Right hindlimb (tissue), 1 donor: ENCODE measurements at regions not wholly inside any gene's neighbourhood (a gene's known extent, or its start where the extent isn't known, plus 50 kb on each side); places are given as distances from the start of the nearest gene placed in this dataset.

ENCODE experiments used
- DNase-seq: peaks from one replicate; pipeline ENCODE4 v3.0.0-alpha.2; 2018

- no peak for DNase-seq
These were observed 214.7 kb downstream of the TRAM1L1 start for GRCh38 chr4:116870686-116871085.

GRCh38 chr4:116866106-116866505 lies 219.3 kb downstream of the TRAM1L1 start:
- DNase-seq = no peak

- no peak for DNase-seq
These were observed 222.8 kb downstream of the TRAM1L1 start for GRCh38 chr4:116862592-116862991.

- no peak for DNase-seq
These were observed 224.5 kb downstream of the TRAM1L1 start for GRCh38 chr4:116860891-116861290.

GRCh38 chr4:116849620-116850019 lies 235.8 kb downstream of the TRAM1L1 start:
- DNase-seq = no peak

- DNase-seq = no peak
These were observed 237.8 kb downstream of the TRAM1L1 start for GRCh38 chr4:116847616-116848015.

GRCh38 chr4:116839826-116840225 lies 245.6 kb downstream of the TRAM1L1 start:
- DNase-seq = no peak

GRCh38 chr4:116838609-116839008 lies 246.8 kb downstream of the TRAM1L1 start:
- DNase-seq = no peak

- DNase-seq = no peak
These were observed 256.2 kb downstream of the TRAM1L1 start for GRCh38 chr4:116829187-116829586.

- DNase-seq = no peak
These were observed 261.2 kb downstream of the TRAM1L1 start for GRCh38 chr4:116824172-116824571.

GRCh38 chr4:116811730-116812129 lies 273.6 kb downstream of the TRAM1L1 start:
- DNase-seq = no peak

GRCh38 chr4:116796022-116796421 lies 289.4 kb downstream of the TRAM1L1 start:
- DNase-seq = no peak

- DNase-seq = no peak
These were observed 296.7 kb downstream of the TRAM1L1 start for GRCh38 chr4:116788723-116789122.

- DNase-seq = no peak
These were observed 330.3 kb downstream of the TRAM1L1 start for GRCh38 chr4:116755051-116755450.

- DNase-seq = no peak
These were observed 333.3 kb downstream of the TRAM1L1 start for GRCh38 chr4:116752027-116752426.

- DNase-seq = no peak
These were observed 348.6 kb downstream of the TRAM1L1 start for GRCh38 chr4:116736756-116737155.

GRCh38 chr4:116734178-116734577 lies 351.2 kb downstream of the TRAM1L1 start:
- DNase-seq = no peak

- no peak for DNase-seq
These were observed 352.0 kb downstream of the TRAM1L1 start for GRCh38 chr4:116733370-116733769.

- DNase-seq = no peak
These were observed 358.9 kb downstream of the TRAM1L1 start for GRCh38 chr4:116726523-116726922.

GRCh38 chr4:116724249-116724648 lies 361.1 kb downstream of the TRAM1L1 start:
- DNase-seq = no peak

- DNase-seq = no peak
These were observed 379.9 kb downstream of the TRAM1L1 start for GRCh38 chr4:116705466-116705865.

- DNase-seq = no peak
These were observed 382.4 kb downstream of the TRAM1L1 start for GRCh38 chr4:116702949-116703348.

GRCh38 chr4:116688536-116688935 lies 396.8 kb downstream of the TRAM1L1 start:
- DNase-seq = no peak

- no peak for DNase-seq
These were observed 417.2 kb downstream of the TRAM1L1 start for GRCh38 chr4:116668190-116668589.

GRCh38 chr4:116665716-116666115 lies 419.7 kb downstream of the TRAM1L1 start:
- no peak for DNase-seq

GRCh38 chr4:116664198-116664597 lies 421.2 kb downstream of the TRAM1L1 start:
- DNase-seq = no peak
